Small intestine (tissue), 7 donors: ENCODE measurements at regions not wholly inside any gene's neighbourhood (a gene's known extent, or its start where the extent isn't known, plus 50 kb on each side); places are given as distances from the start of the nearest gene placed in this dataset.
"Not testable (repeated sequence)": the region's sequence is repeated elsewhere in the genome, so short reads cannot be mapped to it uniquely, and the experiment has no call there.

Experiments used
- DNase-seq, 2 donors: peaks; one replicate each; pipeline versions ENCODE4 v3.0.0 to v3.0.0-alpha.2; 2013
- FAIRE-seq: peaks from 2 replicates; lab custom pipeline; 2012; peaks lifted over from hg19 to GRCh38; lab: Jason Lieb, UNC
- H3K27ac ChIP-seq, 3 donors: one replicate each; pipeline ENCODE4 v1.5.1; 2013; ENCODE audit warnings: low read length in 2 of 3, mild to moderate bottlenecking in 2 of 3, control low read depth in 1 of 3, inconsistent platforms in 1 of 3, low read depth in 1 of 3, moderate library complexity in 1 of 3
- H3K27me3 ChIP-seq, 3 donors: one replicate each; pipeline ENCODE4 v1.6.1; 2013; ENCODE audit warnings: low read length in 3 of 3, inconsistent platforms in 1 of 3; ENCODE audit not compliant: control insufficient read depth in 3 of 3, insufficient read depth in 3 of 3
- H3K36me3 ChIP-seq, 3 donors: one replicate each; pipeline ENCODE4 v1.6.1; 2013; ENCODE audit warnings: low read length in 3 of 3, inconsistent platforms in 1 of 3, low read depth in 1 of 3, mild to moderate bottlenecking in 1 of 3, moderate library complexity in 1 of 3; ENCODE audit not compliant: control insufficient read depth in 3 of 3, insufficient read depth in 2 of 3
- H3K4me1 ChIP-seq, 3 donors: one replicate each; pipeline ENCODE4 v1.6.1; 2013; ENCODE audit warnings: low read length in 2 of 3, inconsistent platforms in 1 of 3, low read depth in 1 of 3, mild to moderate bottlenecking in 1 of 3, moderate library complexity in 1 of 3; ENCODE audit not compliant: control insufficient read depth in 3 of 3, insufficient read depth in 2 of 3
- H3K4me3 ChIP-seq, 3 donors: one replicate each; pipeline ENCODE4 v1.5.1; 2013; ENCODE audit warnings: low read length in 3 of 3, control low read depth in 1 of 3, inconsistent platforms in 1 of 3, low read depth in 1 of 3, mild to moderate bottlenecking in 1 of 3, moderate library complexity in 1 of 3
- H3K9me3 ChIP-seq, 2 donors: one replicate each; pipeline ENCODE4 v1.6.1; 2013; ENCODE audit warnings: low read depth in 1 of 2, low read length in 1 of 2; ENCODE audit not compliant: control insufficient read depth in 2 of 2, insufficient read depth in 1 of 2
- WGBS, 3 donors: extraction: QIAGEN DNeasy Blood & Tissue Kit; methylation state at CpG; one replicate each; pipeline ENCODE4 v1.1.7; 2013; 5-methylcytosine and 5-hydroxymethylcytosine counted together
- donor health status: healthy with polysubstance abuse.
- donor health status: control.
- donor health status: control.
- donor health status: Bipolar disorder and iron deficiency.
- donor health status: healthy.

DNA sequence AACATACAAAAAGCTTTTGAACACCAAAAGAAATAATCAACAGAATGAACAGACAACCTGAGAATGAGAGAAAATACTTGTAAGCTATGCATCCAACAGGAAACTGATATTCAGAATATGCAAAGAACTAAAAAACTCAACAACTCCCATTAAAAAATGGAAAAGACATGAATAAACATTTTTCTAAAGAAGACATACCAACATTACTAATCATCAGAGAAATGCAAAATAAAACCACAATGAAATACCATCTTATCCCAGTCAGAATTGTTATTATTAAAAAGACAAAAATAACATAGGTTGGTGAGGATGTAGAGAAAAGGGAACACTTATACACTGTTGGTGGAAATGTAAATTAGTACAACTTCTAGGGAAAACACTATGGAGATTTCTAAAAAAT is 1161.9 kb downstream of the PCDH19 start:
- Histone ChIP-seq H3K4me1 (no peaks in the 10 kb centered on the region), H3K27me3 (no peaks in the 10 kb centered on the region), H3K9me3 (peaks cover 0 to under 1% of the 10 kb centered on the region in 2 donors), H3K36me3 (no peaks in the 10 kb centered on the region), H3K27ac (no peak overlapping the region), H3K4me3 (no peak overlapping the region)
- no peak for FAIRE-seq
- DNase-seq: no peak

DNA sequence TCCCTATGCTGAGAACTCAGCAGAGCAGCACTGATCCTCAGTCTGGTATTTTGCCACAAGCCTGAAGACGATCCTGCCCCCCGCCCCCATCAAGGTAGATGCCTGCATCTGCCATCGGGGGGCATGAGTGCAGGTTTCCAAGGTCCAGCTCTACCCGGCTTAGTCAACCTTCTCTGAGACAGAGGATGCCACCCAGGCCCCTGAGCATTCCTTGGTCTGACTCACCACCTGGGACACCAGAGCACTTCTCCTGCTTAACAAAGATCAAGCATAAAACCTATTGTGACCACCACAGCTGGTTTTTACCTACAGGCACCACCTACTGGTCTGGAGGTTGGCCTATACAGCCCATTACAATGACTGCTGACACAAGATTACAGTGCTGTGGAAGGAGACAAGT is 1168.1 kb downstream of the PCDH19 start:
- Histone ChIP-seq H3K4me3 (no peak overlapping the region), H3K4me1 (no peaks in the 10 kb centered on the region), H3K27ac (no peak overlapping the region), H3K27me3 (no peaks in the 10 kb centered on the region), H3K9me3 (peaks cover 0 to 6% of the 10 kb centered on the region in 2 donors), H3K36me3 (no peaks in the 10 kb centered on the region)
- 47 to 79% (median 79%) methylated on average over 4 of the region's 4 CpGs for WGBS, 3 donors
- DNase-seq (no peak), FAIRE-seq (no peak)

DNA sequence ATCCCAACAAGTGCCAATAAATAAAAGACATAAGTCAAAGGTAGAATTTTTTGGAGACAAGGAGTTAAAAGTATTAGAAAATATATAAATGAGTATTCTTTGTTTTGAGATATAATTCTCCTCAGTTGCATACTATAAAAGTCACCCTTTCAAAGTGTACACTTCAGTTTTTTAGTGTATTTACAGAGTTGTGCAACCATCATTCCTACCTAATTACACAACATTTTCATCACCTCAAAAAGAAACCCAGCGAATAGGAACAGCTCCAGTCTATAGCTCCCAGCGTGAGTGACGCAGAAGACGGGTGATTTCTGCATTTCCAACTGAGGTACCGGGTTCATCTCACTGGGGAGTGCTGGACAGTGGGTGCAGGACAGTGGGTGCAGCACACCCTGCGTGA is 1175.7 kb downstream of the PCDH19 start:
- DNase-seq, FAIRE-seq, H3K9me3 ChIP-seq, H3K4me1 ChIP-seq, H3K36me3 ChIP-seq, H3K27me3 ChIP-seq, H3K27ac ChIP-seq, H3K4me3 ChIP-seq: not testable (repeated sequence)
- WGBS, 3 donors: 81 to 87% (median 85%) methylated on average over 6 of the region's 6 CpGs

DNA sequence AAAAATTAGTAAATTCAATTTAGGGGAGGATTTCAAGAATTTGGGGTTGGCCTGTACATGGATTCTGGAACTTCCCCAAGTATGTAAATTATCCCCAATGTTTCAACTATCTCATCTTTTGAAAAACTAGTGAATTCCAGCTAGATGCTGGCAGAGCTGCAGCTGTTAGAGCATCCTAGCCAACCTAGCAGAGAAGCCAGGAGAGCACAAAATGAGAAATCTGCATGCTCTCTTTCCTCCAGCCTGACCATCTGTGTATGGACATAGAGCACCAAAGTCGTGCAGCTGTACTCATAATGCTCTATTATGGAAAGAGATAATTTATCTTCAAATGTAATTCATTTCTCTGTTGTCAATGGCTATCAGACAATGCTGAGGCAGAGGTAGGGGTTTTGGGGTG is 1217.7 kb downstream of the PCDH19 start:
- DNase-seq (no peak), FAIRE-seq (no peak)
- Histone ChIP-seq H3K27ac (no peak overlapping the region), H3K36me3 (no peaks in the 10 kb centered on the region), H3K4me3 (no peak overlapping the region), H3K4me1 (no peaks in the 10 kb centered on the region), H3K27me3 (no peaks in the 10 kb centered on the region), H3K9me3 (no peaks in the 10 kb centered on the region)
- WGBS, 3 donors: 21 to 48% (median 27%) methylated on average over 1 of the region's 1 CpG

DNA sequence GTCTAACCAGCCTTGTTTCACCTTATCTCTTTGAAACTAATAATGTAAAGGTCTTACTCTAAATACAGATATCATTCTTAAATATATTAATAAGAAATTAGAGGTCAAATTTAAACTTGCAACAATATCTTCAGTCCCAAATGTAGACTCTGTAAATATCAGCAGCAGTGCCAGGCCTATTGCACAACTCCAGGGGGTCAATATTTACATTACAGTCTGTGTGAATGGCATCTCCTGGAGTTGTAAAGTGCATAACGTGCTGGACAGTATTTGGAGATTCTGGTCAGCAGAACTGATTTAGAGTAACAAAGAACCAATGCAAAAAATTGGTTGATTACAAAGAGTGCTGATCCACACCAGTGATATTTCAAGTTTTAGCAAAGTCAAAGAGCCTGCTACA is 1225.9 kb downstream of the PCDH19 start:
- Histone ChIP-seq H3K27me3 (no peaks in the 10 kb centered on the region), H3K4me3 (no peak overlapping the region), H3K36me3 (no peaks in the 10 kb centered on the region), H3K27ac (no peak overlapping the region), H3K4me1 (no peaks in the 10 kb centered on the region), H3K9me3 (no peaks in the 10 kb centered on the region)
- 16 to 36% (median 16%) methylated on average over 1 of the region's 1 CpG for WGBS, 3 donors
- FAIRE-seq (no peak), DNase-seq (no peak)

DNA sequence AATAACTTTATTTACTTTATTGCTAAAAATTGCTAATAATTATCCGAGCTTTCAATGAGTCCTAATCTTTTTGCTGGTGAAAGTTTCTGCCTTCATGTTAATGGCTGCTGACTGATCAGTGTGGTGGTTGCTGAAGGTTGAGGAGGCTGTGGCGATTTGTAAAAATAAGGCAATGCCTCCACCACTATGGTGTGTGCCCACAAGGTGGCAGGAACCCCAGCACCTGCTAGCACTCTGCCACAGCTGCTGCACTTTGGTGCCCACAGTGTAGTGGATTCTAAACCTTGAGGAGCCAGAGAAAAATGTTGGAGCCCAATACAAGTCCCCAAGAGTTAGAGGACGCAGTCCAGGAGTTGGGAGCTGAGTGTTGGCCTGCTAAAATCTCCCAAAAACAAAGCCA is 1237.1 kb downstream of the PCDH19 start:
- FAIRE-seq (no peak), DNase-seq (no peak)
- Histone ChIP-seq H3K4me3 (no peak overlapping the region), H3K9me3 (no peaks in the 10 kb centered on the region), H3K27me3 (no peaks in the 10 kb centered on the region), H3K4me1 (no peaks in the 10 kb centered on the region), H3K36me3 (no peaks in the 10 kb centered on the region), H3K27ac (no peak overlapping the region)
- WGBS, 3 donors: 64 to 77% (median 75%) methylated on average over 3 of the region's 3 CpGs

DNA sequence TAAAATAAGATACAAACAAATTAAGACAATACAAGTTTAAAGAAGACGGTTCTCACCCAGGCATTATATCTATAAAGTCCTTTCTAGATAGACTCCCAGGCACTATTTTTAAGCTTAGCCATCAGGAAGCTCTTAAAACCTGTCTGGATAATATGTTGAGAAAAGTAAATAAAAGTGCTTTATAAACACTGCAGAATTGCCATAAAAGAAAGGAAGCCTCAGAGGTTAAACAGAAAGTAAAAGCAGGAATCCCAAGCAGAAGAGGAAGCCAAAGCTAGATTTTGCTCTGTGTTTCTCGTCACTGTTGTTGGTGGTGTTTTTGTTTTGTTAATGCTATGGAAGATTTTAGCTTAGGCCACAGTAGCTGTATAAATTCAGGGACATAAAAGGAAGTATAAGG is 1267.3 kb downstream of the PCDH19 start:
- H3K4me3 ChIP-seq: no peak overlapping the region
- FAIRE-seq: no peak
- H3K36me3 ChIP-seq: no peaks in the 10 kb centered on the region
- no peaks in the 10 kb centered on the region for H3K4me1 ChIP-seq
- WGBS, 3 donors: 48 to 55% (median 51%) methylated on average over 2 of the region's 2 CpGs
- no peak for DNase-seq
- H3K27ac ChIP-seq: no peak overlapping the region
- peaks cover 0 to 14% of the 10 kb centered on the region in 2 donors for H3K9me3 ChIP-seq
- H3K27me3 ChIP-seq: no peaks in the 10 kb centered on the region

DNA sequence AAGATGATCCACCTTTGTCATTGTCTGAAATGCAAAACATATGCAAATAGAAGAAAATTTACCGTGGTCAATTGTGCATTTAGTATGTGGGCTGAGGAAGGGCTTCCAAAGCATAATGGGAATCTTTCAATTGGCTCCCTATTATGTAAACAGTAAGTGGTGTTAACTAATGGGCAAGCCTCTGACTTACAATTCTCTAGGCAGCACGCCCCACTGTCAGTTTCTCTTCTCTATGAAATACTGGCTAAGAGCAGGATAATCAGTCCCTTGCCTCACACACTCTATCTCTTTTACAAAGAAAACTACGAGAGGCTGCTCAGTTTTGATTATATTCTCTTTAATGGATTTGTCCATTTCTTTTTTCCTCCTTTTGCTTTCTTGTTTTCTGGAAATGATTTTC is 1272.6 kb downstream of the PCDH19 start:
- FAIRE-seq: no peak
- Histone ChIP-seq H3K27me3 (no peaks in the 10 kb centered on the region), H3K4me3 (no peak overlapping the region), H3K36me3 (no peaks in the 10 kb centered on the region), H3K4me1 (no peaks in the 10 kb centered on the region), H3K9me3 (peaks cover 0 to 3% of the 10 kb centered on the region in 2 donors), H3K27ac (no peak overlapping the region)
- 37 to 61% (median 58%) methylated on average over 3 of the region's 3 CpGs for WGBS, 3 donors
- no peak for DNase-seq

DNA sequence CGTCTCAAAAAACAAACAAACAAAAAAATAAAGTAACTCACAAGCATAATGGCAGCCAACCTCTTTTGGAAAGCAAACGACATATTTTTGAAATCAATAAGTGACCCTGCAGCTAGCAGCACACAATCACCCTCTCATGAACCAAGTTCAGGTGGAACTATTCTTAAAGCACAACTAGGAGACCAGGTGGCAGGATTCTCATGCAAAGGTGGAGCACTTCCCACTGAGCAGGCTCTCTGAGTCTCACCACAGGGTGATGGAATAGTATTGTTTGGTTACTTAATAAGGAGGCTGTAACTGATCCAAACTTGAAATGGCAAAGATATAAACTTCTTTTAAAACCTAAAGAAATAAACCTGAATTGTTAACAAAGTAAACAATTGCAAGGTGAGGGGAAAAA is 1293.1 kb downstream of the PCDH19 start:
- Histone ChIP-seq H3K4me3 (no peak overlapping the region), H3K9me3 (no peaks in the 10 kb centered on the region), H3K36me3 (no peaks in the 10 kb centered on the region), H3K4me1 (no peaks in the 10 kb centered on the region), H3K27ac (no peak overlapping the region), H3K27me3 (no peaks in the 10 kb centered on the region)
- no peak for FAIRE-seq
- no peak for DNase-seq
- WGBS, 3 donors: 55 to 63% (median 59%) methylated on average over 2 of the region's 2 CpGs
